LNCAP (cell line): ENCODE measurements at regions not wholly inside any gene's neighbourhood (a gene's known extent, or its start where the extent isn't known, plus 50 kb on each side); places are given as distances from the start of the nearest gene placed in this dataset.

ENCODE experiments used
- TF ChIP-seq, protein P1 (sequence below): fragments of 450-650 bp; IDR thresholded peaks from 2 replicates; pipeline ENCODE4 v1.5.1; 2017; ENCODE audit warnings: mild to moderate bottlenecking

- TF ChIP-seq, protein P1, sequence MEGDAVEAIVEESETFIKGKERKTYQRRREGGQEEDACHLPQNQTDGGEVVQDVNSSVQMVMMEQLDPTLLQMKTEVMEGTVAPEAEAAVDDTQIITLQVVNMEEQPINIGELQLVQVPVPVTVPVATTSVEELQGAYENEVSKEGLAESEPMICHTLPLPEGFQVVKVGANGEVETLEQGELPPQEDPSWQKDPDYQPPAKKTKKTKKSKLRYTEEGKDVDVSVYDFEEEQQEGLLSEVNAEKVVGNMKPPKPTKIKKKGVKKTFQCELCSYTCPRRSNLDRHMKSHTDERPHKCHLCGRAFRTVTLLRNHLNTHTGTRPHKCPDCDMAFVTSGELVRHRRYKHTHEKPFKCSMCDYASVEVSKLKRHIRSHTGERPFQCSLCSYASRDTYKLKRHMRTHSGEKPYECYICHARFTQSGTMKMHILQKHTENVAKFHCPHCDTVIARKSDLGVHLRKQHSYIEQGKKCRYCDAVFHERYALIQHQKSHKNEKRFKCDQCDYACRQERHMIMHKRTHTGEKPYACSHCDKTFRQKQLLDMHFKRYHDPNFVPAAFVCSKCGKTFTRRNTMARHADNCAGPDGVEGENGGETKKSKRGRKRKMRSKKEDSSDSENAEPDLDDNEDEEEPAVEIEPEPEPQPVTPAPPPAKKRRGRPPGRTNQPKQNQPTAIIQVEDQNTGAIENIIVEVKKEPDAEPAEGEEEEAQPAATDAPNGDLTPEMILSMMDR: no peak
These were observed 84.5 kb upstream of the SPEF2 start for GRCh38 chr5:35533156-35533555.

DNA sequence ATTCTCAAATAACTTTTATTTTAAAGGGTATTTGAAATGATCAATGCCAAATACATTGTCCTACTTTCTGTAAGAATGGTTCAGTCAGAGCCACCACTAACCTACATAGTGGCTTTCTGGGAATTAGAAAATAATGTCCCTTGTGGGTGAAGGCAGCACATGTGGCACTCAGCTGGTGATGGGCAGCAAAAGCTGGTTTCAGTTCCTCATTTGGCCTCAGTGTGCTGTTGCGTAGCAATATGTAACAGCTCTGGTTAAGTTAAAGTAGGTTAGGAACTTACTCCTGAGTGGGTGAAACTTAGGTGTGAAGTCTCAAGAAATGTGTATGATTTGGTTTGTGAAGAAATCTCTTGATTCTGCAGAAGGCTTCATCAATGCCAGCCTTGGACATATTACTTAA is 99.6 kb upstream of the SPEF2 start:
- TF ChIP-seq, protein P1: no peak

DNA sequence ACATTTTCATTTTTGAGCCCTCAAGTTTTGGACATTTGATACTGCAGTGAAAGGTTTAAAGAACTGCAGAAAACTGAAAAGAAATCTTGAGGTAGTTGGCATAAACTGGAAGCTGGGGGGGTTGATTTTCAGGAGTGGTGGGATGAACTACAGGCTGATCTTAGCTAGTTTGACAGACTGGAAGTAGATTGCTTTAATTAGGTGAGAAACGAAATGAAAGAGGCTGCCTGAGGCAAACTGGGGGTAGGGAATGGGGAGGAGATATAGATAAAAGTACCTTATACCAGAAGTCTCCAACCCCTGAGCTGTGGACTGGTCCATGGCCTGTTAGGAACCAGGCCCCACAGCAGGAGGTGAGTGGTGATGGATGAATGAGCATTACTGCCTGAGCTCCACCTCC is 101.4 kb upstream of the SPEF2 start:
- TF ChIP-seq, protein P1: no peak

DNA sequence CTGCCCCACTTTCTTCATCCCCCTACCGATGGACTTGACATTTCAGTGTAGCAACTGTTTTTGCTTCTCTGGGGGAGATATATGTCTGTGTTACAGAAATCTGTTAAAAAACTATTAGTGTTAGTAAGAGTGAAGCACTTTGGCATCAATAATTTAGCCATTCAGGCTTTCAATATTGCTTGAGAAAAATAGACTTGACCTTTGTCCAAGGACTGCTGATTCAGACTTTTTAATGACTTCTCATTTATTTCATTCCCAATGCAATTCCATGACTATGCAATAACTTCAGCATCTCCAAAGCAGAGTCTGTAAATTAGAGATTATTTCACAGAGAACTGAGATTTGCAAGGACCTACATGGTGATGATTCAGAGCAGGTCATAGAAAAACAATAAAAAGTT is 104.1 kb upstream of the SPEF2 start:
- TF ChIP-seq, protein P1: no peak

DNA sequence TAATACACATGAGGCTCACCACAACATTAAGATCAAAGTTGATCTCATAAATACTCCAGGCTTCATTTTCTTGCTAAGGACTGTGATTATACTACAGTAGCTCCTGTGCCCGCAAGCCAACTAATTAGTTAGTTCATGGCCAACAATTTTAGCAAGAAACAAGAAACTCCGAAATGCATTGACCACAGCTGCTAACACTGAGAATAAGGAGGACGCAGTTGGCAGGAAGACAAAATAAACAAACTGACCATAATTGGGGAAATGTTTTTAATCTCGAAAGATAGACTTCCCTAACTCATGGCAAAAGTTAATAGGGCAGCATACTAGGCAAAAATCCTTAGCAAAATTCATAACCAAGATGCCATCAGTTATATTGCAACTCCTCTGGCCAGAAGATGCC is 115.5 kb upstream of the SPEF2 start:
- TF ChIP-seq, protein P1: no peak

DNA sequence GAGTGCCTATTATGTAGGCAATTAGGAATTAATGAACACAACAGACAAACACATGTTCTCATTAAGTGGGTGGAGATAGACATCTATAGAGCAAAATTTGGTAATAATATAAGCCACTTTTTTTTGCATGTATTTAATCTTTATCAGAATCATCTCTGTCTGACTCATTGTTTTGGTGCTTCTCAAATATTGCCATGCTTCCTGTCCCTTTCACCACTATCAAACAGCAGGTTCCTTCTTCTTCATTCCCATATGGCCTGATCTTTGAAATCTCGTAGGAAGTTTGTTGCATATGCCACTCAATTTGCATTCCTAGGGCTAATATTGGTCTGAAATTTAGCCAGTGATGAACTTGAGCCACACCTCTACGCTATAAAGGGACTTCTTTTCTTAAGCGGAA is 128.9 kb upstream of the SPEF2 start:
- TF ChIP-seq, protein P1: no peak

DNA sequence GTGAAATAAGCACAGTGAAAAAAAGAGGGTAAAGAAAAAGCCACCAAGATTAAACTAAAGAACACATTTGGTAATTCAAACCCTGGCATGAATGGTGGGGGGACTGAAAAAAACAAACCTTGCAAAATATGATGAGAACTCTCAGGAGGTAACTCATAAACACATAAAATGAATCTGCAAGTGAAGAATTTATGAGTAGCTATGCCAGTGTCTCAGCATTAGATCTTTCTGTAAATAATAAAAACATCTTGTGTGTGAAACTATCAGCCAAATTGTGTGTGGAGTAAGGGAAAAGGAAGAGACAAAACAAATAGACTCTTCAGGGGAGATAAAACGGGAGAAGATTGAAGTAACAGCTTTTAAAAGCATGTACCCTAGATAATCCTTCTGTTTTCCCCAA is 129.6 kb upstream of the SPEF2 start:
- TF ChIP-seq, protein P1: no peak
